OCI-LY1 (cell line): ENCODE measurements at regions not wholly inside any gene's neighbourhood (a gene's known extent, or its start where the extent isn't known, plus 50 kb on each side); places are given as distances from the start of the nearest gene placed in this dataset.

Experiments
- EZH2 ChIP-seq: fragments of 200-600 bp; sonication (generic), shearing (Covaris generic); IDR thresholded peaks from 2 replicates; pipeline ENCODE4 v1.8.0; 2017; ENCODE audit warnings: borderline replicate concordance, mixed run types, mild to moderate bottlenecking, antibody characterized with exemption, low read length, moderate library complexity, mixed read lengths
- TF ChIP-seq, protein P1 (sequence below): fragments of 200-600 bp; sonication (generic), shearing (Covaris generic); IDR thresholded peaks from 2 replicates; pipeline ENCODE4 v1.5.1; 2017; ENCODE audit warnings: mild to moderate bottlenecking, antibody characterized with exemption, low read length, moderate library complexity, mixed read lengths

DNA sequence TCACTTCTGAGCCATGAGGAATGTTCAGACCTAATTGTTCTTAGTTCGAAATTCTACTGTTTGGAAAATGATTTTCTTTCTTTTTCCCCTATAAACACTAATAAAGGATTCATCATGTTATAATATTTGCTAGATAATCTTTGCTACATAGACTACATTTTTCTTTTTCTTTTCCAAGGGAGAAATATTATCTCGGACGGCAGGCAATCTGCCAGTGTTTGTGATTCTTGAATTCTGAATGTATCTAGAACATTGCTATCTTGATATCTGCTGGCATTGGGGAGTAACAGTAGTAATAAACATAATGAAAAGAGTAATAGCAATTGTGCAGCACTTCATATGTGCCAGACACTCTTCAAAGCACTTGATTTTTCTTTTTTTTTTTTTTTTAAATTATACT is 107.7 kb upstream of the ZNF32 start:
- TF ChIP-seq EZH2, result no peak
- TF ChIP-seq, protein P1, sequence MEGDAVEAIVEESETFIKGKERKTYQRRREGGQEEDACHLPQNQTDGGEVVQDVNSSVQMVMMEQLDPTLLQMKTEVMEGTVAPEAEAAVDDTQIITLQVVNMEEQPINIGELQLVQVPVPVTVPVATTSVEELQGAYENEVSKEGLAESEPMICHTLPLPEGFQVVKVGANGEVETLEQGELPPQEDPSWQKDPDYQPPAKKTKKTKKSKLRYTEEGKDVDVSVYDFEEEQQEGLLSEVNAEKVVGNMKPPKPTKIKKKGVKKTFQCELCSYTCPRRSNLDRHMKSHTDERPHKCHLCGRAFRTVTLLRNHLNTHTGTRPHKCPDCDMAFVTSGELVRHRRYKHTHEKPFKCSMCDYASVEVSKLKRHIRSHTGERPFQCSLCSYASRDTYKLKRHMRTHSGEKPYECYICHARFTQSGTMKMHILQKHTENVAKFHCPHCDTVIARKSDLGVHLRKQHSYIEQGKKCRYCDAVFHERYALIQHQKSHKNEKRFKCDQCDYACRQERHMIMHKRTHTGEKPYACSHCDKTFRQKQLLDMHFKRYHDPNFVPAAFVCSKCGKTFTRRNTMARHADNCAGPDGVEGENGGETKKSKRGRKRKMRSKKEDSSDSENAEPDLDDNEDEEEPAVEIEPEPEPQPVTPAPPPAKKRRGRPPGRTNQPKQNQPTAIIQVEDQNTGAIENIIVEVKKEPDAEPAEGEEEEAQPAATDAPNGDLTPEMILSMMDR, result no peak
